ENCODE measurements at regions not wholly inside any gene's neighbourhood (a gene's known extent, or its start where the extent isn't known, plus 50 kb on each side); places are given as distances from the start of the nearest gene placed in this dataset.

DNA sequence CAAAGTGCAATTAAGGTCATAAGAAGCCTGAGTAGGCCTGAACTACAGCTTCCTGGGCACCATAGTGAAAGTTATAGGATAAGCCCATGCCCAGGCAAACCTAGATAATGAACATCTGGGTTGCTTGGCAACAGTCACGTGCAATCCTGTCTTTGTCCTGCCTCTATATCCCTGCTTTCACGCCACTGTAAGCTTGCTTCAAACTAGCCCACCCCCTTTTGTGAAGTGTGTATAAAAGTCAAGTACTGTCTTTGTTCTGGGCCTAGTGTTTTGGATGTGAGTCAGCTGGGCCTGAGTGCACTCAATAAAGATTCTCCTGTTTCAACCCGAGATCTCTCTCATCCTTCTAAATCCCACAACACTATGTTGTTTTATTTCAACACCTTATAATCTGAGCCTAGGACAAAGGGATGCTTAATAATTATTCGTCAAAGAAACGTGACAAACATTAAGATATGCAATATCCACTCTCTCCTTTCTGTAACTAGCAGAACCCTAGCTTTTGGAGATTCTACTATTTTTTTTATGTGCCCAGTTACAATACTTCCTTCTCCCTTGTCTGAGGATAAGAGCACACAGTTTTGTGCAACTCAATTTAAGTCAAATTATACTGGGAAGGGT lies 927.8 kb downstream of the SUCLG1 start:
- TF ChIP-seq, protein P1, sequence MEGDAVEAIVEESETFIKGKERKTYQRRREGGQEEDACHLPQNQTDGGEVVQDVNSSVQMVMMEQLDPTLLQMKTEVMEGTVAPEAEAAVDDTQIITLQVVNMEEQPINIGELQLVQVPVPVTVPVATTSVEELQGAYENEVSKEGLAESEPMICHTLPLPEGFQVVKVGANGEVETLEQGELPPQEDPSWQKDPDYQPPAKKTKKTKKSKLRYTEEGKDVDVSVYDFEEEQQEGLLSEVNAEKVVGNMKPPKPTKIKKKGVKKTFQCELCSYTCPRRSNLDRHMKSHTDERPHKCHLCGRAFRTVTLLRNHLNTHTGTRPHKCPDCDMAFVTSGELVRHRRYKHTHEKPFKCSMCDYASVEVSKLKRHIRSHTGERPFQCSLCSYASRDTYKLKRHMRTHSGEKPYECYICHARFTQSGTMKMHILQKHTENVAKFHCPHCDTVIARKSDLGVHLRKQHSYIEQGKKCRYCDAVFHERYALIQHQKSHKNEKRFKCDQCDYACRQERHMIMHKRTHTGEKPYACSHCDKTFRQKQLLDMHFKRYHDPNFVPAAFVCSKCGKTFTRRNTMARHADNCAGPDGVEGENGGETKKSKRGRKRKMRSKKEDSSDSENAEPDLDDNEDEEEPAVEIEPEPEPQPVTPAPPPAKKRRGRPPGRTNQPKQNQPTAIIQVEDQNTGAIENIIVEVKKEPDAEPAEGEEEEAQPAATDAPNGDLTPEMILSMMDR (conservative IDR thresholded peaks at IDR 0.05; ENCODE audit: low read length) = no peak
- TF ChIP-seq EZH2phosphoT487 (IDR thresholded peaks at IDR 0.05; ENCODE audit: borderline replicate concordance) = no peak

Data from Loucy (cell line).